ELR (cell line): ENCODE measurements at regions not wholly inside any gene's neighbourhood (a gene's known extent, or its start where the extent isn't known, plus 50 kb on each side); places are given as distances from the start of the nearest gene placed in this dataset.

Source experiments
- DNase-seq: peaks from one replicate; pipeline ENCODE4 v3.0.0-alpha.2; 2015; ENCODE audit warnings: low read depth

DNA sequence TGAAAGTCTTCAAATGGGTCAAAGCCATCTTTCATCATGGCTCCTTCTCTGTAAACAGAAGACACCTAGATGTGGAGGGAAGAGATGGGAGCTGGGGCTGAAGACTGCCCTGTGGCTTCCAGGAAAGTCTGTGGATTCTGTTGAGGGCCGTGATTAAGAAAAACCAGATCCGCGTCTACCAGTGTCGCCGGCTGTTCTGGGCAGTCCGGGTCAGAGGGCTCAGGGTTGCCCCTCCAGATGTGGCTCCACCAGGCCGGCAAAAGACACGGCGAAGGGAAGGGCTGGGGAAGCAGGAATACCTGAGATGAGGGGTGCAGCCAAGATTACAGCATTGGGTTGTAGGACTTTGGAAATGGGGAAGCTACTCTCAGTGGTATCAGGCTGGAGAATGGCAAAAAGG lies 162.6 kb downstream of the RHOU start:
- DNase-seq: no peak

DNA sequence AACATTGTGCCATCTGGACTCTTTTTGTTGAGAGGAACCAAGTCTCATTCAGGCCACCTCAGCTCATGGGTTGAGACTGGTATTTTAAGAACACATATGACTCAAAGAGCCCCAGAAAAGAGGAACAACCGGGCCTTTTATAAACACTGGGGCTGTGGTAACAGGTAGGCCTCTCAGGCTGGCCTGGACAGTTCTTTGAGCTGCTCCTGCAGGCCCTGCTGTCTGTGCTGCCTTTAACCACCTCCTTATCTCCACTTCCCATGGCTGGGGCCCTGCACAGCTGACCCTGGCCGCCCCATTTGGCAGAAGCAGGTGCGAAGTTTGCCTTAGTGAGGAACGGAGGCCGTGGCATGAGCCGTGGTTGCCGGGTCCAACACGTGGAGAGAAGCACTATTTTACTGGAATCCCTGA lies 163.3 kb downstream of the RHOU start:
- DNase-seq: no peak

DNA sequence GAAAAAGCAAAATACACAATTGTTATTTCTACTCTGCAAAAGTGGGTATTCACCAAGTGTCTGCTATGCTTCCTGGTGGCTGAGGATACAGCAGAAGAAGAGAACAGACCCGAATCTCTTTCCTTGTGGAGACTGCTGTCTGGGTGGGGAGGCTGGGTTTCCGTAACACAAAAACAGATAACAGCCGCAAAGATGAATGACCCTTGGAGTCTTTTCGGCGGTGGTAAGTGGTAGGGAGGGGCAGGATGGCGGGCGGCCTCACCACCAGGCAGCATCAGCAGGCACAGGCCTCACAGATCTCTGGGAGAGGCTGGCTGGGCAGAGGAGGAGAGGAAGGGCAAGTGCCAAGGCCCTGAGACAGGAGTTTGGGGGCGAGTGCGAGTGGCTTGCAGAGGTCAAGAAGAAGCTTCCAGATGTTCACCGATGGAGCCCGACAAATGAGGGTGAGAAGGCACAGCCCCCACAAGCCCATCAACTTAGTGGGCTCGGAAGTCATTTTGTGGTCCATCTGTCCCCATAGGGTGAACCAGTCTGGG lies 164.2 kb downstream of the RHOU start:
- DNase-seq: no peak

DNA sequence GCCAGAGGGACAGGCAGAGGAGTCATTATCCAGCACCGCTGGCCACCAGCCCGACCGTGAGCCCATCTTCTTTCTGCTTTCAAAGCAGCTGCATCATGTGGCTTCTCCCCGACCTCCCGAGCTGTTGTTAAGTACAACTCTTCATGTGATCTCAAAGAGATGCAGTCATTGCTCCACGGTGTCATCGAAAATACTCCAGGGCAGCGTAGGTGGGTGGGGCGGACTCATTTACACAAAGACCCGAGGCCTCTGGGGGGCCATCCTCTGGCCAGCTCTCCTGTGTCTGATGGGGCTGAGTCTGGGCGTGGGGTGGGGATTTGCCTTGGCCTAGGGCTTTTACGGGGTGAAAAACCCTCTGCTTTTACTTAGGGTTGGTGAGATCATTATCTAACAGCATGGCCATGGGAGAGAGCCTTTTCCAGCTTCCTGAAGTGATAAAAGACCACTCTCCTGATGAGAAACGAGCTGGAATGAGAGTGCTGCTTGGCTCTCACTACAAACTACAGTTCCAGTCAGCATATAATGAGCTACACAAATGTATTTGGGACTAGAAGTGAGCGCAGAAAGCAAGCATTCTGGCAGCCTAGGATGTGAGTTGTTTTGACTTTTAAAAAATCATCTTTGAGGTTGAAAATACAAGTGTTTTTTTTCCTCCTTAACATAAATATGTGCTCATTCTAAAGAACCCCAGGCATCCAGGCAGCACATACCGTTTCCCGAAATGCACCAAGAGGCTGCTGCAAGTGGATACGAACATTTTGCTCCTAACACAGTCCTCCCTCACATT lies 165.0 kb downstream of the RHOU start:
- DNase-seq: no peak

DNA sequence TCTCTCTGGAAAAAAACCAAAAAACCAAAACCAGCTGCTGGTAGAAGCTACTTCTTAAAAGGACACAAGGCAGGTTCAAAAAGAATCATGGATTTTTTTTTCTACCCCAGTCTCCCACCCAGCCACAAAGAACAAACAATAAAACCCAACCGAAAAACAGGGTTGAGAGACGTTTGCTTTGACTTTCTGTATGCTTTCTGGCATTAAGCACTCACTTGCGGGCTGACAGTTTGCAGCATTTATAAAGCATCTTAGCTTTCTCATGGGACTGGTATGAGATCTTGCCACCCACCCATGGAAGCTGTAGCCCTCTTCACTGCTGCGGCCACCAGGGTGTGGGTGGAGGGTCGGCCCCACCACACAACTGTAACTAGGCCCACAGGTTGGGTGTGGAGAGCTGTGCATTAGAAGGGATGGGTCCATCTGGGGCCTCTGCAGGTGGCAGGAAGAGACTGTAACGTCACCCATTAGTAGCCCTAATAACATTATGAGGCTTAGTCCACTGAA lies 165.7 kb downstream of the RHOU start:
- DNase-seq: no peak

DNA sequence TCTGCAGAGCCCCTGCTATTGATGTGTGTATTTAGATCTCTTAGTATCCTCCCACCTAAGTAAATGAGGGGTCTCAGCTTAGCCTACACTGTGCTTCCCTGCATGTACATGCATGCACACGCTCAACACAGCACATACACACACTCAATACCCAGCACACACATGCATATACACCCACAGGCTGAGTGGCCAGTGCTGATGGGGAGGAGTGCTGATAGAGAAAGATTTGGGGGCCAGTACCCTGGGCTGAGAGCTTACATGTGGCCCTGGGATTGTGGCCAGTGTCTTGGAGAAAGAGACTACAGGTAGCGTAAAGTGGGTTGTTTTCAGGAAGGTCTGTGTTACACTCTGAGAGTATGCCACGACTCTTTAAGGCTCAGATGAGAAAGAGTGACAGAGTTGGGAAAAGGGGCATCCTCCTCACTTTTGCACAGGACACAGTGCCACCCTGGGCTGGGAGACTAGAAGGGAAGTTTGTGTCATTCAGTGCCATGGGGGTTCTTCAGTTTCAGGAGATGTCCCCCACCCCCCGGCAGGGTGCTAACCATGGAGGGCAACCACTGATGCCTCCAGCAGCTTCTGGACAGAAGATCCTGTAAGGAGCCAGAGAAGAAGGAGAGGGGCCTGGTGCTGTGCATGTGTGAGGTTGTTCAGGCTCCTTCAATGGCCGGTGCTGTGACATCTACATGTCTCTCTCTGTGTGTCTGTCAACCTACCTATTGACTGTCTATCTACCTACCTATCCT lies 166.8 kb downstream of the RHOU start:
- DNase-seq: no peak

DNA sequence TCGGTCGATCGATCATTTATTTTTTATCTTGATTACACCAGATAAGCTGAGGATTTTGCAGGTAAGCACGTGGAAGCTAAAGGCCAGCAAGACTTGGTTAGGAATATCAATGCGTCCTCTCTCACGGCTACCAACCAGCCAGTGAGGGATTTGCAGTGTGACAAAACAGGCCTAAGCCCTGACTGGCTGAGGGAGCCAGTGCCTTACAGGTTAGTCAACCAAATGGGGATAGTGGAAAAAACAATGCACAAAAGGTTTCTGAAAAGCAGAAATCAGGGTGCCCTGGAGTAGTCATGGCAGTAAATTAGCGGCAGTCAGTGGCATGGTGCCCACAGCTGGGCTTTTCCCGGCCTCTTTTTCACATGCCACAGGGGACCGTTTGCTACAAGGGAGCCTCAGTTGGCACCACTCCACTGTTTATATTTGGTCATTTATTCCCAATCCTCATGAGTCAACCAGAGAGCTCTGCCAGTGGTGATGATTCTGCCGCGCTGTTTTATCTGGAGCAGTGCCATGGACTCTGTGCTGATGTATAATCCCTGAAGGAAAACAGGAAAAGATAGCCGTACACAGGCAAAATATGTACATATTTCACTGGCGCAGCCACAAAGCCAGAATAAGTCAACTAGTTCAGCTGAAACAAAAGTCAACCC lies 167.6 kb downstream of the RHOU start:
- DNase-seq: peak; percentile 93

DNA sequence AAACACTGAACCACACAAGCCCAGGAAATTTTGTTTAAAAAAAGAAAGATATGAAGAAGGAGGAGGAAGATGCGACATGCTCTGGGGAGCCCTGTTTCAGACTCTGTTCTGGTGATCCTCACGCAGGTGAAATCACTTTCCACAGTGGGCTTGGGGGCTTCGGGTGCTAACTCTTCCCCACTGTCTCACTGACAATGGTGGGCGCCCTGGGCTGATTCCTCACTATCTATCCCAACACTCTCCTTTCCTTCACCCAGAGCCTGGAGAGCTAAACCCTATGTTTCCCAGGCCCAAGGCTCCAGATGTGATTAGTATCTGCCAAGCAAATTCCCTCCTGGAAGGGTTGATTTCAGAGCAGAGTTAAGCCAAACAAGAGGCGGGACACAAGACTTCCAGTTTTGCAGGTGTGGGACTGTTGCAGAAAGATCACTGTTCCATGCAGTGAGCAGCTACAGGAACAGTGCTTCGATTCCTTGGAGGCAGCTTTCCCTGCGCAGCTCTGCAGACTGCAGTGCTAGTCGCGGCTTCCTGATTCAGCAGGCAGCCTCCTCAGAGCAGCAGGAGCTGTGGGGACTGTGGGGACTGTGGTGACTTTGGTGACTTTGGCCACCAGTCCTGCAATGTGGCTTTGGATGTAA lies 168.3 kb downstream of the RHOU start:
- no peak for DNase-seq

DNA sequence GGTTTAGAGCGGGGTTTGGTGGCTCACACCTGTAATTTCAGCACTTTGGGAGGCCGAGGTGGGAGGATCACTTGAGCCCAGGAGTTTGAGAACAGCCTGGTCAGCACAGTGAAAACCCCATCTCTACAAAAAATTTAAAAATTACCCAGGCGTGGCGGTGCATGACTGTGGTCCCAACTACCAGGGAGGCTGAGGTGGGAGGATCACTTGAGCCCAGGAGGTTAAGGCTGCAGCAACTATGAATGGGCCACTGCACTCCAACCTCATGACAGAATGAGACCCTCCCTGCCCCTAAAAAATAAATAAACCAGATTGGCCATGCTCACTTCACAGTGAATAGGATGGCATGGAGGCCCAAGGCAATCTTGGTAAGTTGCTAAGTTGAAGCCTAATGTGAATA lies 168.9 kb downstream of the RHOU start:
- no peak for DNase-seq

DNA sequence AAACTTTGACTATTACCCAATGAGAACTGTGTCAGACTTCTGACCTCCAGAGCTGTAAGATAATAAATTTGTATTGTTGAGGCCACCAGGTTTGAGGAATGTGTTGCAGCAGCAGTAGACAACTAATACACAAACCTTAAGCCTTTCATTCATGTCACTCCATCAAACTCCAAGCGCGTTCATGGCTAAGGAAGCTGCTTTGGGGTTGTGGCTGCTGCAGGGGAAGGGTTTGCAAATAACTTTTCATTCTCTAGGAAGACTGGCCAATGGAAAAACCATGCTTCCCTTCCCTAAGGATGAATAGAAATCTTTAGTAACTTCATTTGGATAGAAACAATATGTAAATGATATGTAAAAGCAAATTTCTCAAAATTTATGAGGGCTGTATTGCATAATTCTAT lies 170.4 kb downstream of the RHOU start:
- DNase-seq: no peak

DNA sequence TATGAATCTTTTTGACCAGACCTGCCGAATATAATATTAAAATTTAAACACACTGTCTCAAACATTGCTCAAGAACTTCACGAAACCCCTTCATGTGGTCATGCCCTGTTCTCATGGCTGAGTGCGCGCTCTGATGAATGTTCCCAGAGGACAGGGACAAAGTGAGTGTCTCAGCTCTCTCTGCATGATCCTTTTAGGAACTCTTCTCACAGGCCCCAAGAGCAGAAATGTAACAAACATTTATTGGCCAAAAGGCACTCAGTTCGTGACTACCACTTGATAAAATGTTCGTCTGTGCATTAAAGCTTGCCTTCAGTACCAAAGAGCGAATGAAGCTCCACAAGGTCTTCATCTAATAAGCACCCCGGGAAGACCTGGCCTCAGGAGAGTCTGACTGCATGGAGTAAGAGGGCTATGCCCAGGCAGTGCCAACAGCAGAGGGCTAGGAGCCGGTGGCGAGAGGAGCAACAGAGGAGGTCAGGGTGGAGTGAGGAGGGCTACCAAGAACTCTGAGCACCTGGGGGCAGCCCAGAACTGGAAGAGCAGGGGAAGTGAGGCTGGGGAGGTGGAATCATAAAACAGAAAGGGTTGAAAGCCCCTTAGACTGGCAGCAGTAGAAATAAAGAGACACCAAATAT lies 171.1 kb downstream of the RHOU start:
- DNase-seq: no peak

DNA sequence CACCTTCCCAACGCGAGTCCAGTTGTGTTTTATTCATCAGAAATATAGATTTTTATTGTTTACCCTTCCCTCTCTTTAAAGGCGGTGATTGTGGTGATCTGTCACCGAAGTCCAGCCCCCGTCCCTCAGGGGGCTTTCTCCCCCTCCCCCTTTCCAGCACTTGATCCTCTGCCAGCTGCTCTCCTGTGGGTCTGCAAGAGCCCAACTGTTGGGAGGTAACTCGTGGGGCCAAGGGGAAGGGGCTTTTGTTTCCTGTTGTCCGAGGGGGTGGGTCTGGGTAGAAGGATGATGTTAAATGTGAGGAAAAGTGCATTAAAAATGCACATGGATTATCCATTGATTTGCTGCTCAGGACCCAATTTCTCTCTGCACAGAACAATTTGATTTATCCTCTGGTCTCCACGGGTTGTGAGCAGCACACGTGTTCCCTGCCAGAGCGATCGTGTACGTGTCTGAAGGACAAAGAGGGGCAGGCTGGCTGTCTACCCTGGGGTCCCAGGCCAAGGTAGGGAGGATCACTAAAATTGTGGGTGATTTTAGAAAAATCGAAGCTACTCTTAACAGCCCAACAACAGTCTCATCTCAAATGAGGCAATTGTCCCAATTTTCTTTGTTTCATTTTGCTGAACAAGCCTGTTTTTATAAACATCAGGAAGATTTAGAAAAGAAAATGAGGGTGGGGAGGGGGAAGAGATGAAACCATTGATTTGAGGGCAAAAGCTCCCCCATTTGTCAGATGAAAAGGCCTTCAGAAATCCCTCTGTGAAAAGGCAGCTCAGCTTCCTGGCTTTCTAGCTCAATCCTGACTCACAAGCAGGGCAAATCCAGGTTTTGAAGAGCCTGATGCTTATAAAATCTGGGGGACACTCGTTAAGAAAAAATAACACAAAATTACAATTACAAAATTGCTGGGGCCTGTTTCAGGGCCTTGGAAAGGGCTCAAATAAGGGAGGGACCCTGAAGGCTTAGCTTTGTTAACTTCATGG lies 176.2 kb downstream of the RHOU start:
- DNase-seq: no peak

DNA sequence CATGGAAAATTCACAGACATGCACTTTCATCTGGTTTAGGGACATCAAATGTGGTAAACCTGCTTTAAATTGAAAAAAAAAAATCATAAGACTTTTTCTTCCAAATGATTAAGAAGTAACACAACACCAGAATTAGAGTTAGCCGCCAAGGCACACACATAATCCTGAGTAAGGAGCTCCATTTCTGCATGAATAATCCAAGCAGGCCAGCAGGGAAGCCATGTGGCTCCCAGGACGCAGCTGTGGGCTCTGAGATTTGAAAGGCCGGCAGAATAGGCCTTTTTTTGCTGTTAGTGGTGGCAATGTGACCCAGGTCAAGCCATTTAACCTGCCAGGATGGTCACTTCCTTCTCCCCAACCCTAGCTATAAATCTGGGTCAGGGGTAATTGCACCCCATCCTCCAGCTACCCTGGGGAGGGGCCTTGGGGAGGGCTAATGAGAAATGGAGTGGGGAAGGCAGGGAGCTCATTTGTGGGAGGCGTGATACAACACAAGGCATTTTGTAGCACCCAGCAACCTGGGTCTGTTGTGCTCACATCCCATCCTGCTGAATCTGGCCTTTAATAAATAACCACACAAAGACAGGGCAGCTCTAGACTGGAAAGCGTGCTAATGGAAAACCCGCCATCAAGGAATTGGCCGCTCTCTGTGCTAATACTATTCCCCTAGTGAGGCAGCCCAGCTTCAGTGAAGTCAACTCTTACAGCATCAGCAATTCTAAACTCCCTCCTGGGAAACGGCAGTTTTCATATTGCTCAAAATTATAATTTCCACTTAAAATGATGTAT lies 178.5 kb downstream of the RHOU start:
- no peak for DNase-seq

DNA sequence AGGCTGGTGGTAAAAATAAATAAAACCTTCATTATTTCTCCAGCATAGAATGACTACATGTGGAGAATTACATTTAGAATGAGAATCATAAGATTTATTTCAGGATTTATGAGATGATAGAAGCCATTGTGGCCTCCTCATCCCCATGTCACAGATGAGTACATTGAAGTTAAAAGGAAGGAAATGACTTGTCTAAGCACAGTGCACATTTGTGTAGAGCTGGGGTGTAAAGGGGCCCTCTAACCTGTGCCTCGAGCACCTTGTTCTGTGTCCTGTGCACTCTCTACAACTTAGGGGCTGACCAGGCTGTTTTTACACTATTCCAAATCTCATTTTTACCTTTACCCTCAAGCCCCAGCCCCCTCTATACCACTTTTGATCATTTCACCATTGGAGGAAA lies 179.4 kb downstream of the RHOU start:
- DNase-seq: no peak

DNA sequence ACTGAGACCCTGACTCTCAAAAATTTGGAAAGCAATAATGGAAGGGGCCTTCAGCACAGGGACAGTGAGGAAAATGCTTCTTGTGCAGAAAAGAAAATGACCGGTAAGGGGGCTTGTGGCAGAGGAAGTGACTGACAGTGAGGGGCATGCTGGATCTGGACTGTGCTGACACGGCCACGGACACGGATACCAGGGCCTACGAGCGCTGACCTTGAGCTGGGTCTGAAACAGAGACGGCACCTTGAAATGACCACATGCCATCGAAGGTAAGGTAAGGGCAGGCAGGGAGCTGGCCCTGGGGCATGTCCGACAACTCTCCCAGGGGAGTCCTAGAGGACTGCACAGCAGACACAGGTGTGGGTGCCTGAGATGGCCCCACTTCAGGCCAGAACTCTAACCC lies 182.1 kb downstream of the RHOU start:
- no peak for DNase-seq

DNA sequence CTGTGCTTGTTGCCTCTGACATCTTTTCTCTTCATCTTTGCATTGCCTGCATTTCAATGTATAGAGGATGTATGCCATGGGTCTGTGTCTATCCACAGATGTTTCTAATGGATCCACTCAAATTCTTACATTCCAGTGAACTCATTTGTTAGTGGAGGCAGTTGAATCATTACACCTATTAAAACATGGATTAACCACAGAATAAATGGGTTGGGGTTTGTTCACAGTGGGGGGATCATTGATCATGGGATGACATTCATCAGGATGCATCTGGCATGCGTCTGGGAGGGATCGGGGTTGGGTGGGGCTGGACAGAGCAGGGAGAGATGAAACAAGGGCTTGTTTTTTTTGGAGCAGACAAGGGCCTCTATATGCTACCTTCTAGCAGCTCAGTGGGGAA lies 182.5 kb downstream of the RHOU start:
- DNase-seq: no peak

DNA sequence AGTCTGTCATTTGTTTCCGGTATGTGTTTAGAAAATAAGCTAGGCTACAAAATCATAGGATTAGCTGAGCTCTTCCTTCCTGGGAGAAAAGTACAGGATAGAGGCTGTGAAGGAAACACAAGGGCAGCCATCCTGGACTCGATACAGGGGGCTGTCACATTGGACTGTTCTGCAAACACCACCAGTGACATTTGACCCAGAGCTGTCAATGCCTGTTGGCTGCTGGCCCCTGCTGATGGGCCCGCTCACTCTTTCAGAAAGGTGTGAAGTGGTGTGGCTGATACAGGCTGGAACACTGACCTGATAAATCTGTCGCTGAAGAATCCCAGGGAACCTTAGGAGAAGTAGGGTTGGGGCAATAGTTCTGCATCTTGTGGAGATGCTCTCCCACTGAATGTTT lies 183.1 kb downstream of the RHOU start:
- DNase-seq: no peak

DNA sequence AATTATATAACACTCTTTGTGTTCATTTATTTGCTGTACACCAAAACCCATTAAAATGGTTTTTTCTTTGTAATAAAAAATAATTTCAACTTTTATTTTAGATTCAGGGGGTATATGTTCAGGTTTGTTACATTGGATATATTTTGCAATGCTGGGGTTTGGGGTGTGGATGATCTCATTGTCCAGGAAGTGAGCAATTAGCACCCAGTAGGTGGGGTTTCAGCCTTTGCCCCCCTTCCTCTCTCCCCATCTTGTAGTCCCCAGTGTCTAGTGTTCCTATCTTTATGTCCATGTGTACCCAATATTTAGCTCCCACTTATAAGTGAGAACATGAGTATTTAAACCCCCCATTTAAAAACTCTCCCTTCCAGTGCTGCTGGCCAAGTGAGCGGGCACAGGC lies 184.6 kb downstream of the RHOU start:
- DNase-seq: no peak

DNA sequence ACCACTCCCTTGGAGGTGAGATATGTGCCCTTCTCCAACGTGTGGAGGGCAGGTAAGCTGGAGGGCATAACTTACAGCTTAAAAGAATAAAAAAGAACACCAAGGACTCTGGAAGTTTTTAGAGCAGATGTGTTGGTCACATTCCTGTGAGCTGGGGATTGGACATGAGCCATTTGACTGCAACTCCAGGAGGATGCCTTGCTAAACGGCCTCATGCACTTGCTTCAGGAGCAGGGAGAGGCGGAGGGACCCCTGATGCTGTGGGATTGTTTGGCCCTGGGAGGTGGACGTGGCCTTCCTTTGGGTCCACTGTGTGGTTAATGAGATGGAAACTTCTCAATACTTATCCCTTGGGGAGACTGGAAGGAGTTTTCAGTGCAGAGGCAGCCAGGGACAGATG lies 185.6 kb downstream of the RHOU start:
- no peak for DNase-seq

DNA sequence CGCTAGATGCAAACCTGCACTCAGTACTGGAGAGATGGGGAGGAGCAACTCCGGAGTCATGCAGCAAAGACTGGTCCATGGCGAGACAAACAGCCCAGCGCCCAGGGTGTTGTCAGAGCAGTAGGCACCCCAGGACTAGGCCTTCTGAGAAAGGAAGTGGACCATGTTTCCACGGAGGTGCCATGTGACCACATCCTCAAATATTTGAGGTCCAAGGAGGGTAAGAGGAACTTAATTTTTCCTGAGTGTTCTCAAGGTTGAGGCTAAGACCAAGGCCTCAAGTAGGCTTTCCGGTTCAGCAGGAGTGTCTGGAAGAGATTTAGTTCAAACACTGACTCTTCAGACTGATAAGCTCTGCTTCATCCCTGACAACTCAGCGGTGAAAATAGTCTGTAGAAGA lies 186.2 kb downstream of the RHOU start:
- DNase-seq: no peak
